Osteoblast (primary cell): ENCODE measurements at regions not wholly inside any gene's neighbourhood (a gene's known extent, or its start where the extent isn't known, plus 50 kb on each side); places are given as distances from the start of the nearest gene placed in this dataset.

ENCODE experiments used
- DNase-seq: peaks from one replicate; pipeline ENCODE4 v3.0.0; 2011; ENCODE audit warnings: low spot score, mixed read lengths; ENCODE audit not compliant: insufficient read length; ENCODE audit errors: missing footprints
- H2AFZ ChIP-seq: 2 replicates; pipeline ENCODE4 v1.6.0; 2011; ENCODE audit warnings: mild to moderate bottlenecking, low read length
- H3K27ac ChIP-seq: 2 replicates; pipeline ENCODE4 v1.5.1; 2011; ENCODE audit warnings: mild to moderate bottlenecking, low read depth, low read length, moderate library complexity
- H3K27me3 ChIP-seq: 2 replicates; pipeline ENCODE4 v1.6.0; 2012; ENCODE audit warnings: mild to moderate bottlenecking, control low read depth, inconsistent platforms, low read length, moderate library complexity; ENCODE audit not compliant: insufficient read depth
- H3K36me3 ChIP-seq: 2 replicates; pipeline ENCODE4 v1.5.1; 2011; ENCODE audit warnings: mild to moderate bottlenecking, low read length, control low read depth, moderate library complexity; ENCODE audit not compliant: insufficient read depth
- H3K4me1 ChIP-seq: 2 replicates; pipeline ENCODE4 v1.5.1; 2011; ENCODE audit warnings: mild to moderate bottlenecking, low read length, control low read depth, moderate library complexity; ENCODE audit not compliant: insufficient read depth
- H3K4me2 ChIP-seq: 2 replicates; pipeline ENCODE4 v1.6.0; 2011; ENCODE audit warnings: mild to moderate bottlenecking, low read length; ENCODE audit not compliant: insufficient read depth
- H3K4me3 ChIP-seq: fragments of 200-600 bp; sonication (generic); 3 replicates; pipeline ENCODE4 v1.5.1; 2012; ENCODE audit warnings: mild to moderate bottlenecking, low read length, inconsistent platforms; ENCODE audit not compliant: insufficient read depth
- H3K79me2 ChIP-seq: 2 replicates; pipeline ENCODE4 v1.6.0; 2012; ENCODE audit warnings: mild to moderate bottlenecking, low read length, control low read depth, inconsistent platforms; ENCODE audit not compliant: insufficient read depth
- H3K9me3 ChIP-seq: 2 replicates; pipeline ENCODE4 v1.5.1; 2011; ENCODE audit warnings: low read depth, low read length, control low read depth
- H4K20me1 ChIP-seq: 2 replicates; pipeline ENCODE4 v1.6.0; 2012; ENCODE audit warnings: mild to moderate bottlenecking, low read length, control low read depth; ENCODE audit not compliant: insufficient read depth
- CTCF ChIP-seq: IDR thresholded peaks from 2 replicates; pipeline ENCODE4 v1.5.1; 2011; ENCODE audit warnings: mild to moderate bottlenecking, low read depth, low read length, moderate library complexity; ENCODE audit errors: extremely low read depth

- Histone ChIP-seq H3K36me3 (no peaks in the 10 kb centered on the region), H3K9me3 (peaks cover 5% of the 10 kb centered on the region), H4K20me1 (no peaks in the 10 kb centered on the region), H3K4me2 (no peak overlapping the region), H3K4me3 (no peak overlapping the region), H2AFZ (no peak overlapping the region), H3K4me1 (no peaks in the 10 kb centered on the region), H3K79me2 (no peaks in the 10 kb centered on the region), H3K27me3 (no peaks in the 10 kb centered on the region), H3K27ac (no peak overlapping the region)
- no peak for DNase-seq
- no peak for TF ChIP-seq CTCF
Observed at GRCh38 chr13:85333506-85334020, 465.7 kb downstream of the SLITRK6 start.

- Histone ChIP-seq H3K4me2 (no peak overlapping the region), H3K9me3 (peaks cover 5% of the 10 kb centered on the region), H2AFZ (no peak overlapping the region), H3K27ac (no peak overlapping the region), H3K4me1 (no peaks in the 10 kb centered on the region), H3K36me3 (no peaks in the 10 kb centered on the region), H4K20me1 (no peaks in the 10 kb centered on the region), H3K27me3 (no peaks in the 10 kb centered on the region), H3K4me3 (no peak overlapping the region), H3K79me2 (no peaks in the 10 kb centered on the region)
- TF ChIP-seq CTCF = no peak
- DNase-seq = no peak
Observed at GRCh38 chr13:85332615-85333014, 466.6 kb downstream of the SLITRK6 start.

- Histone ChIP-seq H3K27ac (no peak overlapping the region), H3K4me1 (no peaks in the 10 kb centered on the region), H4K20me1 (no peaks in the 10 kb centered on the region), H3K27me3 (no peaks in the 10 kb centered on the region), H3K9me3 (no peaks in the 10 kb centered on the region), H2AFZ (no peak overlapping the region), H3K36me3 (no peaks in the 10 kb centered on the region), H3K4me3 (no peak overlapping the region), H3K4me2 (no peak overlapping the region), H3K79me2 (no peaks in the 10 kb centered on the region)
- DNase-seq = no peak
- TF ChIP-seq CTCF = no peak
Observed at GRCh38 chr13:85321734-85322133, 477.5 kb downstream of the SLITRK6 start.

GRCh38 chr13:85317781-85318180 is 481.4 kb downstream of the SLITRK6 start:
- DNase-seq = no peak
- Histone ChIP-seq H3K4me1 (no peaks in the 10 kb centered on the region), H4K20me1 (no peaks in the 10 kb centered on the region), H3K79me2 (no peaks in the 10 kb centered on the region), H3K27ac (no peak overlapping the region), H3K27me3 (no peaks in the 10 kb centered on the region), H2AFZ (no peak overlapping the region), H3K4me3 (no peak overlapping the region), H3K36me3 (no peaks in the 10 kb centered on the region), H3K4me2 (no peak overlapping the region), H3K9me3 (no peaks in the 10 kb centered on the region)
- no peak for TF ChIP-seq CTCF
